K562 (cell line): ENCODE measurements at regions not wholly inside any gene's neighbourhood (a gene's known extent, or its start where the extent isn't known, plus 50 kb on each side); places are given as distances from the start of the nearest gene placed in this dataset.

ENCODE experiments used
- ATAC-seq: fragments of 200-7000 bp; cut with Tn5 transposase; 3 replicates; pipeline ENCODE4 v1.9.1; 2020; ENCODE audit warnings: moderate library complexity
- BruUV-seq: library from RNA; stranded (reverse); fragments of 400-500 nt; replicated peaks from 2 replicates; lab custom pipeline; 2021; lab: Mats Ljungman, UMichigan
- CTCF ChIA-PET: fragments of 300-600 bp; formaldehyde crosslinking; extraction: SDS; loops from one replicate; lab custom pipeline; 2021; ENCODE audit warnings: low intra/inter-chr PET ratio; lab: Yijun Ruan, JAX
- POLR2A ChIA-PET: fragments of 300-600, 350-650 bp; sonication (Branson Sonifier 250); formaldehyde crosslinking; extraction: SDS; loops from one replicate; lab custom pipeline; 2021; ENCODE audit warnings: antibody characterized with exemption, inconsistent platforms; lab: Yijun Ruan, JAX
- DNase-seq, 4 experiments: peaks; one replicate each; pipeline versions ENCODE4 v3.0.0 to v3.0.0-alpha.2; 2011 to 2018; ENCODE audit warnings: low spot score in 3 of 4, mixed read lengths in 3 of 4; ENCODE audit errors: extremely low read depth in 1 of 4
- FAIRE-seq: peaks from 2 replicates; lab custom pipeline; 2011; peaks lifted over from hg19 to GRCh38; lab: Jason Lieb, UNC
- H2AFZ ChIP-seq: 2 replicates; pipeline ENCODE4 v1.6.0; 2011; ENCODE audit warnings: low read depth, low read length, control low read depth, inconsistent platforms
- H3K27ac ChIP-seq: fragments of 200-600 bp; 3 replicates; pipeline ENCODE4 v1.8.0; 2011; ENCODE audit warnings: low read depth, mild to moderate bottlenecking, control low read depth, inconsistent platforms, low read length, moderate library complexity, mixed read lengths; ENCODE audit errors: extremely low read depth
- H3K27me3 ChIP-seq, 2 experiments: fragments of 300-600 bp in 1 of 2; 2 replicates in 1 of 2; 3 replicates in 1 of 2; pipeline versions ENCODE4 v1.6.0 to v1.8.0; 2011; ENCODE audit warnings: inconsistent platforms in 2 of 2, low read length in 2 of 2, mild to moderate bottlenecking in 1 of 2, mixed read lengths in 1 of 2, moderate library complexity in 1 of 2; ENCODE audit not compliant: control insufficient read depth in 2 of 2, insufficient read depth in 2 of 2
- H3K36me3 ChIP-seq: fragments of 300-600 bp; 3 replicates; pipeline ENCODE4 v1.8.0; 2011; ENCODE audit warnings: mild to moderate bottlenecking, low read length, inconsistent platforms; ENCODE audit not compliant: control insufficient read depth, insufficient read depth
- H3K4me1 ChIP-seq, 2 experiments: fragments of 200-600 bp in 1 of 2; replicated peaks in 1 of 2; 2 replicates in 1 of 2; 3 replicates in 1 of 2; pipeline versions ENCODE4 v1.5.1 to v1.8.0; 2011; ENCODE audit warnings: inconsistent platforms in 2 of 2, low read length in 2 of 2, mild to moderate bottlenecking in 1 of 2, mixed read lengths in 1 of 2, moderate library complexity in 1 of 2; ENCODE audit not compliant: control insufficient read depth in 2 of 2, insufficient read depth in 2 of 2
- H3K4me2 ChIP-seq: 2 replicates; pipeline ENCODE4 v1.6.1; 2011; ENCODE audit warnings: low read length, control low read depth, inconsistent platforms, mixed read lengths; ENCODE audit not compliant: insufficient read depth
- H3K4me3 ChIP-seq: fragments of 200-600 bp; sonication (generic), shearing (Covaris generic); 2 replicates; pipeline ENCODE4 v1.5.1; 2016; ENCODE audit warnings: control low read depth, inconsistent platforms
- H3K79me2 ChIP-seq: fragments of 200-600 bp; 3 replicates; pipeline ENCODE4 v1.8.0; 2011; ENCODE audit warnings: low read length, inconsistent platforms; ENCODE audit not compliant: control insufficient read depth, insufficient read depth
- H3K9ac ChIP-seq, 2 experiments: 2 replicates each; pipeline versions ENCODE4 v1.6.0 to v1.6.1; 2011; ENCODE audit warnings: low read depth in 2 of 2, low read length in 2 of 2, control low read depth in 1 of 2, inconsistent platforms in 1 of 2, mild to moderate bottlenecking in 1 of 2, mixed read lengths in 1 of 2; ENCODE audit not compliant: insufficient read depth in 1 of 2
- H3K9me1 ChIP-seq: one replicate; pipeline ENCODE4 v1.6.0; 2011; ENCODE audit warnings: inconsistent platforms, mild to moderate bottlenecking, low read length, moderate library complexity; ENCODE audit not compliant: control insufficient read depth, insufficient read depth
- H3K9me3 ChIP-seq: replicated peaks from 2 replicates; pipeline ENCODE4 v1.5.1; 2011; ENCODE audit warnings: low read depth, low read length, inconsistent platforms; ENCODE audit not compliant: control insufficient read depth, insufficient read depth
- H4K20me1 ChIP-seq: replicated peaks from 2 replicates; pipeline ENCODE4 v1.6.1; 2011; ENCODE audit warnings: low read length, inconsistent platforms, mixed read lengths; ENCODE audit not compliant: control insufficient read depth, insufficient read depth
- AFF4 ChIP-seq: sonication (generic); formaldehyde crosslinking; IDR thresholded peaks from 2 replicates; pipeline ENCODE4 v1.8.0; 2023; ENCODE audit warnings: mild to moderate bottlenecking, missing genetic modification reagents
- GABPA ChIP-seq: fragments of 200-800 bp; sonication (Bioruptor generic); conservative IDR thresholded peaks from 2 replicates; pipeline ENCODE4 v1.6.1; 2016; ENCODE audit warnings: low read depth, missing genetic modification characterization, missing compliant biosample characterization
- HBP1 ChIP-seq: fragments of 450-650 bp; formaldehyde crosslinking; IDR thresholded peaks from 2 replicates; pipeline ENCODE4 v1.4.0; 2022; ENCODE audit warnings: missing genetic modification characterization
- HMBOX1 ChIP-seq: sonication (generic); IDR thresholded peaks from 2 replicates; pipeline ENCODE4 v1.6.1; 2016
- NCOA4 ChIP-seq: fragments of 450-650 bp; IDR thresholded peaks from 2 replicates; pipeline ENCODE4 v1.6.1; 2018; ENCODE audit warnings: mild to moderate bottlenecking; ENCODE audit not compliant: partially characterized antibody
- NFE2L1 ChIP-seq: fragments of 450-650 bp; IDR thresholded peaks from 2 replicates; pipeline ENCODE4 v1.6.1; 2016; ENCODE audit warnings: missing genetic modification characterization, low read depth, mild to moderate bottlenecking, missing compliant biosample characterization, moderate library complexity, borderline replicate concordance
- POLR2B ChIP-seq: fragments of 450-650 bp; IDR thresholded peaks from 2 replicates; pipeline ENCODE4 v1.6.1; 2018; ENCODE audit warnings: low read depth; ENCODE audit not compliant: partially characterized antibody
- PTBP1 ChIP-seq: fragments of 200-400 bp; formaldehyde crosslinking; IDR thresholded peaks from 2 replicates; pipeline ENCODE4 v1.6.1; 2017; ENCODE audit warnings: low read depth, low read length
- SNAPC5 ChIP-seq: fragments of 250-450 bp; sonication (Bioruptor Pico); IDR thresholded peaks from 2 replicates; pipeline ENCODE4 v1.8.0; 2021; ENCODE audit warnings: moderate library complexity, mild to moderate bottlenecking, inconsistent platforms
- SP1 ChIP-seq: sonication (generic); formaldehyde crosslinking; IDR thresholded peaks from 2 replicates; pipeline ENCODE4 v1.8.1; 2022; ENCODE audit warnings: mild to moderate bottlenecking, missing genetic modification reagents
- ZKSCAN1 ChIP-seq: fragments of 150-350 bp; IDR thresholded peaks from 2 replicates; pipeline ENCODE4 v1.6.1; 2016; ENCODE audit warnings: low read depth, low read length
- ZNF511 ChIP-seq: sonication (generic); formaldehyde crosslinking; IDR thresholded peaks from 2 replicates; pipeline ENCODE4 v1.8.0; 2022; ENCODE audit warnings: mild to moderate bottlenecking, missing genetic modification reagents
- ZNF583 ChIP-seq: fragments of 250-450 bp; sonication (Bioruptor Pico); IDR thresholded peaks from 2 replicates; pipeline ENCODE4 v1.4.0; 2020
- WGBS: fragments of 100-300 bp; shearing (Covaris generic); methylation state at CpG from one replicate; pipeline ENCODE4 v1.1.6; 2016; ENCODE audit warnings: low coverage, mixed read lengths; ENCODE audit not compliant: insufficient coverage; ENCODE audit errors: missing lambda C conversion rate; 5-methylcytosine and 5-hydroxymethylcytosine counted together
- in situ Hi-C: fragments of 300-500 bp; cut with MboI; formaldehyde crosslinking; loops from 4 replicates; pipeline ENCODE4 v1.15.0; 2018; ENCODE audit warnings: inconsistent platforms, mixed read lengths
- intact Hi-C: fragments of 100-400 bp; cut with micrococcal nuclease; formaldehyde crosslinking; loops from 2 replicates; pipeline ENCODE4 v1.14.2; 2022

- TF ChIP-seq AFF4 (CRISPR knock-in tag) (no peak), POLR2B (no peak), ZKSCAN1 (no peak)
Measured at GRCh38 chr15:85326291-85326690, 54.1 kb upstream of the AKAP13 start (continued).

- Histone ChIP-seq H3K27me3 (peaks cover 12 to 25% of the 10 kb centered on the region in 2 experiments; a peak in 3 of 5 replicates), H3K36me3 (no peaks in the 10 kb centered on the region), H3K9me3 (no peaks in the 10 kb centered on the region), H3K27ac (no peak overlapping the region), H3K9ac (no peak overlapping the region), H4K20me1 (no peaks in the 10 kb centered on the region), H3K4me1 (no peaks in the 10 kb centered on the region; a peak in 1 of 5 replicates), H3K9me1 (no peaks in the 10 kb centered on the region), H3K4me3 (no peak overlapping the region), H3K79me2 (no peaks in the 10 kb centered on the region)
- intact Hi-C loops, result no loop called here
- FAIRE-seq, result no peak
- ChIA-PET POLR2A (no interaction called here), CTCF (no interaction called here)
- no TSS peak for BruUV-seq
- WGBS, result 0% methylated on average over 3 of the region's 3 CpGs
- DNase-seq, result no peak
- TF ChIP-seq ZNF511 (no peak), NFE2L1 (tag) (no peak), HBP1 (CRISPR knock-in tag) (no peak), ZNF583 (CRISPR knock-in tag) (no peak), SNAPC5 (CRISPR knock-in tag) (no peak), NCOA4 (no peak), HMBOX1 (no peak), GABPA (tag) (no peak), SP1 (no peak), PTBP1 (no peak)
- TF ChIP-seq, all 486 proteins: peak for 0
- no peak overlapping the region for H3K4me2 ChIP-seq
- in situ Hi-C loops, result no loop called here
- H2AFZ ChIP-seq, result no peak overlapping the region
- ATAC-seq, result no peak
Measured at GRCh38 chr15:85327820-85328219, 52.6 kb upstream of the AKAP13 start.
